Ishikawa (cell line): ENCODE measurements at regions not wholly inside any gene's neighbourhood (a gene's known extent, or its start where the extent isn't known, plus 50 kb on each side); places are given as distances from the start of the nearest gene placed in this dataset.

ENCODE experiments used
- CEBPB ChIP-seq: IDR thresholded peaks from 2 replicates; pipeline ENCODE4 v1.6.1; 2012
- CREB1 ChIP-seq: IDR thresholded peaks from 2 replicates; pipeline ENCODE4 v1.6.1; 2012; ENCODE audit warnings: low read depth
- EGR1 ChIP-seq: IDR thresholded peaks from 2 replicates; pipeline ENCODE4 v1.6.1; 2012
- EP300 ChIP-seq: IDR thresholded peaks from 2 replicates; pipeline ENCODE4 v1.6.1; 2012; ENCODE audit warnings: borderline replicate concordance
- FOXM1 ChIP-seq: IDR thresholded peaks from 2 replicates; pipeline ENCODE4 v1.6.1; 2012; ENCODE audit warnings: low read depth, borderline replicate concordance
- MAX ChIP-seq: IDR thresholded peaks from 2 replicates; pipeline ENCODE4 v1.6.1; 2012
- NFIC ChIP-seq: IDR thresholded peaks from 2 replicates; pipeline ENCODE4 v1.6.1; 2012
- RAD21 ChIP-seq: IDR thresholded peaks from 2 replicates; pipeline ENCODE4 v1.6.1; 2012; ENCODE audit warnings: low read depth
- REST ChIP-seq: IDR thresholded peaks from 2 replicates; pipeline ENCODE4 v1.6.1; 2012; ENCODE audit warnings: low read depth, mild to moderate bottlenecking
- TAF1 ChIP-seq: IDR thresholded peaks from 2 replicates; pipeline ENCODE4 v1.6.1; 2012; ENCODE audit warnings: low read depth, mild to moderate bottlenecking
- TCF12 ChIP-seq: IDR thresholded peaks from 2 replicates; pipeline ENCODE4 v1.6.1; 2012; ENCODE audit warnings: low read depth
- TEAD4 ChIP-seq: IDR thresholded peaks from 2 replicates; pipeline ENCODE4 v1.6.1; 2012
- USF1 ChIP-seq: IDR thresholded peaks from 2 replicates; pipeline ENCODE4 v1.6.1; 2012
- YY1 ChIP-seq: IDR thresholded peaks from 2 replicates; pipeline ENCODE4 v1.6.1; 2012; ENCODE audit warnings: low read depth
- ZBTB7A ChIP-seq: IDR thresholded peaks from 2 replicates; pipeline ENCODE4 v1.6.1; 2012; ENCODE audit warnings: low read depth

GRCh38 chr11:134655189-134655989 lies 243.3 kb upstream of the B3GAT1 start:
- TF ChIP-seq CREB1: no peak

GRCh38 chr11:134654161-134654915 lies 242.3 kb upstream of the B3GAT1 start:
- TF ChIP-seq ZBTB7A (no peak), FOXM1 (no peak), TCF12 (no peak), NFIC (no peak)

GRCh38 chr11:134652586-134653255 lies 240.7 kb upstream of the B3GAT1 start:
- TF ChIP-seq TEAD4: no peak
- TF ChIP-seq CEBPB: no peak
- TF ChIP-seq ZBTB7A: no peak
- TF ChIP-seq CREB1: no peak
- no peak for TF ChIP-seq NFIC
- no peak for TF ChIP-seq MAX
- TF ChIP-seq TCF12: no peak
- no peak for TF ChIP-seq YY1
- TF ChIP-seq TAF1: no peak
- TF ChIP-seq FOXM1: no peak
- TF ChIP-seq RAD21: no peak
- no peak for TF ChIP-seq REST
- no peak for TF ChIP-seq EP300
- no peak for TF ChIP-seq EGR1
- no peak for TF ChIP-seq USF1

GRCh38 chr11:134647066-134647743 lies 235.2 kb upstream of the B3GAT1 start:
- no peak for TF ChIP-seq NFIC
- no peak for TF ChIP-seq TCF12
- TF ChIP-seq CEBPB: no peak
- no peak for TF ChIP-seq TEAD4
- TF ChIP-seq EP300: no peak
- TF ChIP-seq EGR1: no peak
- no peak for TF ChIP-seq YY1
- TF ChIP-seq FOXM1: no peak
- no peak for TF ChIP-seq ZBTB7A

- no peak for TF ChIP-seq EGR1
- no peak for TF ChIP-seq ZBTB7A
- TF ChIP-seq USF1: no peak
- TF ChIP-seq CEBPB: no peak
- TF ChIP-seq REST: no peak
- no peak for TF ChIP-seq CREB1
- no peak for TF ChIP-seq RAD21
- TF ChIP-seq TEAD4: no peak
- TF ChIP-seq FOXM1: no peak
- TF ChIP-seq NFIC: no peak
- TF ChIP-seq TAF1: no peak
Measured at GRCh38 chr11:134646561-134646960, 234.5 kb upstream of the B3GAT1 start.

- no peak for TF ChIP-seq NFIC
Measured at GRCh38 chr11:134645576-134645975, 233.5 kb upstream of the B3GAT1 start.
